ENCODE measurements at regions not wholly inside any gene's neighbourhood (a gene's known extent, or its start where the extent isn't known, plus 50 kb on each side); places are given as distances from the start of the nearest gene placed in this dataset.

DNA sequence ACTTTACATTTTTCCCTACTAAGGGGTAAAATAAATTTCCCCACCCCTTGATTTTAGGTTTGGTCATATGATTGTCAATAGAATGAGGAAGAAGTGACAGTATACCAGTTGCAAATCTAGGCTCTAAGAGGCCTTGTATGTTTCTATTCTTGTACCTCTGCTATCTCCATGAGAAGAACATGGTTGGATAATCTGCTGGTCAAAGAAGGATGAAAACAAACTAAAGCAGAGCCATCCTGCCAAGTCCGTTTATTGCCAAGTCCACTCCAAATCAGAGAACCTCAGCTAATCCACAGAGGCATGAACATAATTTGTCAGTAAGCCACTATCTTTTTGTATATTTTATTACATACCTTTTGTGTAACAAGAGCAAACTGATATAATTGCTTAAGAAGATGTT lies 98.0 kb downstream of the CRPPA start:
- H3K4me3 ChIP-seq: no peak overlapping the region
- no peak overlapping the region for H3K27ac ChIP-seq

- H3K4me3 ChIP-seq: no peak overlapping the region
- H3K27ac ChIP-seq: no peak overlapping the region
Measured at GRCh38 chr7:16320099-16320660, 101.2 kb downstream of the CRPPA start.

- Histone ChIP-seq H3K27ac (no peak overlapping the region), H3K4me3 (no peak overlapping the region)
Measured at GRCh38 chr7:16318989-16319915, 102.1 kb downstream of the CRPPA start.

DNA sequence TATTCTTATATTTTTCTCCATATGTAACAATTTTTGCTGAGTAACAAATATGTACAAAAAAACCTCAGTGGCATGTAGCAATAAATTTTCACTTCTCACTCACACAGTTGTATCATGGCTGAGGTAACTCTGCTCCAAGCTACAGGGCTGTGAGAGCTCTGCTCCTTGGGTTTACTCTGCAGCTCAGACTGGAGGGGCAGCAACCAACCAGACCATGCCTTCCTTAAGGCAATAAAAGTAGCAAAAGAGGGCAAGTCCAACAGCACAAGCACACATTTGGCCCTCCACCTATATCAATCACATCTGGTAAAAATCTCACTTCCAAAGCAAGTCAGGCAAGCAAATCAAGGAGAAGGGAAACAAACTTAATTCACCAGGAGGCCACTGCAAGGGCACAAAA lies 102.9 kb downstream of the CRPPA start:
- no peak overlapping the region for H3K27ac ChIP-seq

DNA sequence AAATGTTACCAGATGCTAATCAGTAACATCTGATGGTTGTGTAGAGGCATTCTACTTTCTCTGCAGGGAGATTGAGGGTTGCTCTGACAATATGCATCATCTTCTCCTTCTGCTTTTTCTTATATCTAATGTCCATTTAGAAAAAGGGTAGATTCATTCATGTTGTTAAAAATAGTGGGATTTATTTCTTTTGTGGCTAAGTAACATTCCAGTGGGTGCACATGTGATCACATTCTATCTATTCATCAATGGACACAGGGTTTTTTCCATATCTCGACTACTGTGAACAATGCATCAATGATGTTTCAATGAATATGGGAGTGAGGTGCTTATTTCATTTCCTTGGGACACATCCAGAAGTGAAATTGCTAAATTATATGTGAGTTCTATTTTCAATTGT lies 103.9 kb downstream of the CRPPA start:
- no peak overlapping the region for H3K27ac ChIP-seq
- no peak overlapping the region for H3K4me3 ChIP-seq

More for the DNA sequence above, 102.9 kb downstream of the CRPPA start:
- H3K4me3 ChIP-seq: no peak overlapping the region

DNA sequence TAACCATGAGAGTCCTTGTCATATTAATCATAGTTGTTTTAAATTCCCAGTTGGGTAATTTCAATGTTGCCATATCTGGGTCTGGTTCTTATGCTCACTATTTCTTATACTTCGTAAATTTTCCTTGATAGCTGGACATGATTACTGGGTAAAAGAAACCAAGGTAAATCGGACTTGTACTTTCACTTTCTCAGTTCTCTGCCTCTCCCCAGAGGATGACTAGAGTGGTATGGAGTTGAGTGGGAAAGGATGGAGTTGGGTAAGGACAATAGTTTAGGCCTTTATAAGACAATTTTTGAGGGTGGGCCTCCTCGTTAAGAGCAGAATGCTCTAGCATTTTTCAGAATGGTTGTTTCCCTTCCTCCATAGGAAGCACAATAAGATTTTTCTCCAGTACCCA lies 106.1 kb downstream of the CRPPA start:
- H3K27ac ChIP-seq: no peak overlapping the region

GRCh38 chr7:16309129-16309528 lies 112.2 kb downstream of the CRPPA start:
- Histone ChIP-seq H3K4me3 (no peak overlapping the region), H3K27ac (no peak overlapping the region)

More for the DNA sequence above, 106.1 kb downstream of the CRPPA start:
- no peak overlapping the region for H3K4me3 ChIP-seq

- no peak overlapping the region for H3K4me3 ChIP-seq
- no peak overlapping the region for H3K27ac ChIP-seq
Measured at GRCh38 chr7:16301291-16301690, 120.0 kb downstream of the CRPPA start.

- Histone ChIP-seq H3K27ac (no peak overlapping the region), H3K4me3 (no peak overlapping the region)
Measured at GRCh38 chr7:16300361-16300895, 120.9 kb downstream of the CRPPA start.

DNA sequence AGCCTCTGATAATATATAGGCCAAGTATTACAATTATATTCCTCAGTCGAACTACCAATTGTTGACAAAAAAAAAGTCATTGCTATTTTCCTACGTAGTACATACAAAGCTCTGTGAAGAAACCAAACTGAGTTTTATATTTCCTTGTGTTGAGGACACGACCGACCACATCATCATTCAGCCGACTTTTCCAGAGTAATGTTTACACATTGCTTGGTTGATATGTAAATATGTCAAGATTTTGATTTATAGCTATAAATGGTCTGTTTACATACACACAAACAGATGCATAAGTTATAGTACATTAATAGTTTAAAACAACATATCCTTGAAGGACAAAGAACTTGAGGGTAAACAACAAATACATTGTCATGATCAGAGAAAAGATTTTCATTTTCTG lies 121.5 kb downstream of the CRPPA start:
- Histone ChIP-seq H3K27ac (no peak overlapping the region), H3K4me3 (no peak overlapping the region)

GRCh38 chr7:16298221-16298620 lies 123.1 kb downstream of the CRPPA start:
- Histone ChIP-seq H3K27ac (no peak overlapping the region), H3K4me3 (no peak overlapping the region)

DNA sequence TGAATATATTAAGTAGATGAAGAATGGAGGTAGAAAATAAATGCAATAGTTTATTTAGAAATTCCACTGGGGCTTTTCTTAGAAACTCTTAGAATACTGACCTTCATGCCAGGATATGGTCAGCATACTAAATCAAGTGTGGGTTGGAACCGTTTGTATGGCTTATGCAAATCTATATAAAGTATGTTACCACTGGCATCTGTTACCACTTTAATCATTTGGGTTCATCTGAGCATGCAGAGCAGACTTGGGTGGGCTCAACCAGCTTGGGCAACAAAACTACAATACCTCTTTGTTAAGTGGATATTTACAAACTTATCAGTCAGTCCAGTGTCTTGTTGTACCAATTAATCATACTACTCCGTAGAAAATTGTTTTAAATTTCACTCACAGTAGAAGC lies 125.8 kb downstream of the CRPPA start:
- Histone ChIP-seq H3K27ac (no peak overlapping the region), H3K4me3 (no peak overlapping the region)

GRCh38 chr7:16293669-16294425 lies 127.5 kb downstream of the CRPPA start:
- H3K27ac ChIP-seq: no peak overlapping the region
- H3K4me3 ChIP-seq: no peak overlapping the region

DNA sequence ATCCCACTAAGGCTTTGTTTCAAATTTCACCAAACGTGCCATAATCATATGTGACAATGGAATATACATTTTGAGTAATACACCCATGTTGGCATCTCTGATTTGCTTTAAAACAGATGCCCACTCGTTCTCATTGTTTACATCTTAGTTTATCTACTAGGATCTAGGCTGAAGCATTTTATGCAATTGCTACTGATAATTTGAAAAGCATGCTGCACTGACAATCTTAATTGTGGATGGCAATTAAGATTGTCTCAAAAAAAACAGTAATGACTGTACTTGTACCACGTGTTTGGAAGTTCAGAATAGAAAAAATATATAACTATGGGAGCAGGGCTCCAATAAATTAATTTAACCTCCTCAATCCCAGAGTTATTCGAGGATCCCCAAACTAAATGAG lies 136.8 kb downstream of the CRPPA start:
- Histone ChIP-seq H3K27ac (no peak overlapping the region), H3K4me3 (no peak overlapping the region)

DNA sequence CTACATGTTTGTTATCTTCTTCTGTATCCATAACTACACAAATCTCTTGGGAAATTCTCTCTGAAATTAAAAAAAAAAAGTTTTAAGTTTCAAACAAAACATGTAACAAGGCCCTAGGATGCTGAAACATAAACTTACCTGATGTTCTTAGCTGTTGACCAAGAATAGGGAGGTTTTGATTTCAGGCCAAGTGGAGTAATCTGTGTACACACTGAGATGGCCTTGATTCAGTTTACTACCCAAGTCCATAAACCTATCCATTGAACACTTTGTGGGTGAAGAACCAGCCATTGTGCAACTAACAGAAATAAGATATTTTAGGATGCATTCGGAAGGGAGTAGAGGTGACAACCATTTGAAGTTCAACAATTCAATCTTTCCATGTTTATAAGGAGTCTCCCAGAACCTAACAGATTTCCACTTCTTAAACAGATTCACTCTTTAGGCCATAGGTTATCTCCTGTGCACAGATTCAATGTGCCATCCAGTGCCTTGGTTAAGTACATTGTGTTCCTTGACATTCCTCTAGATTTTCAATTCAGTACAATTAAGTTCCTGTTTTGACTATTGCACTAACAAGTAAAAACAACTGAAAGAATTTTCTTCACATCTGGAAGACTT lies 143.1 kb downstream of the CRPPA start:
- Histone ChIP-seq H3K27ac (no peak overlapping the region), H3K4me3 (no peak overlapping the region)

DNA sequence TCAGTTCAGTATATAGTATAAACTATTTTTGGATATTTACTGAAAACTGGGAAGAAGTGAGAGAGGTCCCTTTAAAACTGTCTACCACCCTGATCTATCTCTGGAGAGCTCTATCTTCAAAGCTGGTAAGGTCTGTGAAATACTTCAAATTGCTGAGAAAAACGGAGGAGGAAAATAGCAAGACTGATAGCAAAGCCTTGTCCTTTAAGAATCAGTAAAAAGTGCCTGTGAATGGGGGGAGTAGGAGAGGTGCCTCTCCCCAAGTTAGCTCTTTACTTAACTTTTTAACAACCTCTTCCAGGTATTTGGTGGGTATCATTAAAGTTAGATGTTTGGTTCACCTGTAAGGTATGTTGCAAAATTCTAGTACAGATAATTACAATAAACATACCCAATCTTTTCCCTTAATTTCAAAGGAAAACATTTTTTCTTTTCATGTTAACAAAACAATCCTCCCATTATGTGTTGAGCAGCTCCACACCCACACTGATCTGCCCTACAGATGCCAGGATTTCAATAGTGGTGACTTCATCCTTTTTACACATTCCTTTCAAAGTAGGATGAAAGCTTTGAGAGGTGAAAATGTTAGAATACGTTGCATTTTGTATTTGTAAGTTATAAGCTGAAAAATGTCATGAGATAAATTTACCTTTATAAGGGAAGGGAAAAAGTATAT lies 149.2 kb downstream of the CRPPA start:
- Histone ChIP-seq H3K4me3 (no peak overlapping the region), H3K27ac (no peak overlapping the region)

- Histone ChIP-seq H3K4me3 (no peak overlapping the region), H3K27ac (no peak overlapping the region)
Measured at GRCh38 chr7:16271355-16271915, 149.9 kb downstream of the CRPPA start.

GRCh38 chr7:16270844-16271243 lies 150.5 kb downstream of the CRPPA start:
- Histone ChIP-seq H3K4me3 (no peak overlapping the region), H3K27ac (no peak overlapping the region)
